Stimulated activated CD4-positive, alpha-beta T cell treated with anti-CD3 and anti-CD28 coated beads, Interleukin-2, amount 100 ng/mL, for 48 hours (primary cell): ENCODE measurements at regions not wholly inside any gene's neighbourhood (a gene's known extent, or its start where the extent isn't known, plus 50 kb on each side); places are given as distances from the start of the nearest gene placed in this dataset.

Experiments used
- DNase-seq, 2 donors: peaks; one replicate each; pipeline ENCODE4 v3.0.0-alpha.2; 2020

DNA sequence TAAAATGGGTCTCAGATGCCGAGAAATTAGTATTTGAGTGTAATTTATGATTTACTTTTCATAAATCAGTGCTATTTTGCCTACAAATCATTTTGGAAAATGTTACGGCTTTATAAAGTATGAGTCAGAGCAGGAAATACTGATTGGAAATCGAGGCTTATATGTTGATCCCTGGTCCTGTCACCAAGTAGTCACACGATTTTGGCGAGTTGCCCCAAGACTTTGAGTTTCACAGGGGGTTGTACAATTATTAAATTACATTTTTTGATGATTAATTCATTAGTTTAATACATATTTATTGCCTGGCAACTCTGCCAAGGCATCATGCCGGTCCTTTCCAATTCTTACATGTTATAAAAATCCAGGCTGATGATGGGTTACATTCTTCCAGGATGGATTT is 443.9 kb upstream of the KLF4 start:
- DNase-seq = no peak

GRCh38 chr9:107933097-107933496 is 443.5 kb upstream of the KLF4 start:
- no peak for DNase-seq

DNA sequence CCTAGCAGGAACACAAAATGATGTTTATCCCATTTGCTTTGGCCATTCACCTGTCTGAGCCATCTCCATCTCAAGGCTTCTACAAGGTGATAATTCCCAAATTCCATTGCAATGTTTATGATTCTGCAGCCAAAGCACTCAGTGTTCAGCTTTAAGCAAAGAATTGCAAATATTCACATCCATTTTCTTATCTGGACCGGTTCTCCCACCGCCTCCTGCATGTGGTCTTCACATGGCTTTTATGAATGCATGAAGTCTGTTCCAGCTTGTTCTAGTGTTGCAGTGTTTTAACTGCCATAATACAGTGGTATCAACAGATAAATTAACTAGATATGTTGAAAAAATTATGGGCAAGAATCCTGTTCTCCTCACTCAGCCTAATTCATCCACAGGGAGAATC is 443.0 kb upstream of the KLF4 start:
- DNase-seq = no peak

GRCh38 chr9:107932046-107932445 is 442.5 kb upstream of the KLF4 start:
- no peak for DNase-seq

DNA sequence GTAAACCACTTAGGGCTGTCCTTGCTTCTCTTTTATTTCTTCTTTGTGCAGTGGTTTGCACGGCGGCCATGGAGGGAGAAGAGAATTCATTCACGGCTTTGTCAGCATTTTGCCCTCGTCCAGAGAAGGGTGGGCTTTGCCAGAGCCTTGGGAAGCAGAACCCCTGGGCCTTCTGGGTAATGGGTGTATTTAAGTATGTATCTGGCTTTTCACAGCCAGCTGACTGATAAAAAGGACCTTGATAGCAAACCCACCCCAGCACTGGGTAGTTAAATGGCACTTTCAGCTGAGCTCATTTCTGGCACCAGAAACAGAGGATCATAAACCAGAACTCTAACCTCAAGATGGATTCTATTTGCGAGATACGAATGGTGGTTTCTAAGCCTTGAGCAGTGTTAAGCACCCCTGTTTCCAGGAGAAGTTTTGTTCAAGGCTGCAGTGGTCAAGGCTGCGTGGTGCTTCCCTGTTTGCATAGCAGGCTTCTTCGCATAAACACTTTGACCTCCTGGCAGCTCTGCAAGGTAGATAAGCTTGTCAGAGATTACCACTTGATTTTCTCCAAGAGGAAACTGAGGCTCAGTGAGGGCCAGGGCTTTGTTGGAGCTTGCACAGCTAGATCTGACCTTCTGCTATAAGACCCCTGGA is 441.6 kb upstream of the KLF4 start:
- no peak for DNase-seq

DNA sequence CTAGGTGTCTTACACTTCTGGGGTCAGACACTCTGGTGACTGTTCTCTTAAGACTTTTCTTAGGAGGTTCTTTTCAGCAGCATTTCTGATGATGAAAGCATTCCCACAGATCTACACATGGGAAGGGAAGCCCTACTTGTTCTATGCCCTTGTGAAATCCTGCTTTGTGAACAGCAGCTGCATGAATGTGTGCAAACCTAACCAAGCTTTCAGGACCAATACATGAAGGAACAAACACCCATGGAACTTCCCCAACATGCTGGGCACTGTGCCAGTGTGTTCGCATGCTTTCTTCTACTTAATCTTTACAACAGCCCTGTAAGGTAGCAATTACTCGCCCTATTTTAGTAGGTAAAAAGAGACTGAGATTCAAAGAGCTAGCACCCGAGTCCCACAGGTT is 439.9 kb upstream of the KLF4 start:
- DNase-seq = no peak

GRCh38 chr9:107928701-107929371 is 439.3 kb upstream of the KLF4 start:
- no peak for DNase-seq

DNA sequence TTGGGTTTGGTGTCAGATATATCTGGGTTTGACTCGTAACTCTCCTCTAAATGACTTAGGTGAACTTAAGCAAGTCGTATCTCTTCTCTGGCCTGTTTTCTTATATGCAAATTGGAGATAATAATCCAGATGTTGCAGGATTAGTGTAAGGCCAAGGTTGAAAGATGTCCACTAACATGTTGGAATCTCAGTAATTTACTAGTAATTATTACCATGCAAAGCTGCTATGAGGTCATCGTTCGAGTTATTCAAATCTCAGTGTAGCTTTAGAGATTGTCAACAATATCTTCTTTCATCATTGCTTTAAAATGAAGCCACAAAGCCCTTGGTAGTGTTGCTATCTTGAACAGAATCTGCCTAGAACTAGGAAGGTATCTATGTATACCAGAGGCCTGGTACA is 437.7 kb upstream of the KLF4 start:
- no peak for DNase-seq

DNA sequence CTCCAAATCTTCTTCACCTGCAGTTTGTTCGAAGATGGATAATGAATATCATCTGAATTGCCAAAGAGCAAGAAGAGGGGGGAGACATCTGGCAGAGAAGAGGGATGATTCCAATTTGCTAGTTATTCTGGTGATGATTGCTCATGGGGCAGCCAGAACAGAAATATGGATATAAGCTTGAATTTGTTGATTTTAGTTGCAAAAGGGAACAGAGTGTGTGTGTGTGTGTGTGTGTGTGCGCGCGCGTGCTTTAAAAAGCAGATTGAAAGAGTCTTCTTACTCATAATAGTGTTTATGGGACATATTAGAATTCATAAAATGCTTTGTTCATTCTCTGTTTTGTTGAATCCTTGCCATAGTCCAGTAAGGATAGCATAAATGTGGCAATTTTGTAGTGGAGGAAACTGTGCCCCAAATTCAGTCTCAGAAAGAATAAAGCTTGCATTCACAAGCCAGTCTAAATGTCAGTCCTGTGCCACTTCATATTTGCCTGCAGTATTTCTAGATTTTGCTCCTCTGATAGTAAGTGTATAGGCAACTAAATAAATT is 436.3 kb upstream of the KLF4 start:
- DNase-seq = no peak

GRCh38 chr9:107922260-107922659 is 432.7 kb upstream of the KLF4 start:
- no peak for DNase-seq

GRCh38 chr9:107919263-107919662 is 429.7 kb upstream of the KLF4 start:
- no peak for DNase-seq

GRCh38 chr9:107918749-107919148 is 429.2 kb upstream of the KLF4 start:
- DNase-seq = no peak

DNA sequence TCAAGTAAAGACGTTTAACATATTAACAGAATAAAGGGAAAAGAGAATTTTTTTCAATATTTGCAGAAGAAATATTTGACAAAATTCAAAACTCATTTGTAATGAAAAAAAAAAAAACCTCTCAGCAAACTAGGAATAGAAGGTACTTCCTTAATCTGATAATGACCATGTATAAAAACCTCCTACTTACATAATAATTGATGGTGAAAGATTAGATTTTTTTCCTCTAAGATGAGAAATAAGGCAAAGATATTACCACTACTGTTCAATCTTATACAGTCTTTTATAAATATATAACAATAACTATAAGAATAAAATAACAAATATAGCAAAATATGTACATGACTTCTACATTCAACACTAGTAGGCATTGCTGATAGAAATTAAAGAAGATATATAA is 424.6 kb upstream of the KLF4 start:
- no peak for DNase-seq

GRCh38 chr9:107907715-107908114 is 418.1 kb upstream of the KLF4 start:
- no peak for DNase-seq

DNA sequence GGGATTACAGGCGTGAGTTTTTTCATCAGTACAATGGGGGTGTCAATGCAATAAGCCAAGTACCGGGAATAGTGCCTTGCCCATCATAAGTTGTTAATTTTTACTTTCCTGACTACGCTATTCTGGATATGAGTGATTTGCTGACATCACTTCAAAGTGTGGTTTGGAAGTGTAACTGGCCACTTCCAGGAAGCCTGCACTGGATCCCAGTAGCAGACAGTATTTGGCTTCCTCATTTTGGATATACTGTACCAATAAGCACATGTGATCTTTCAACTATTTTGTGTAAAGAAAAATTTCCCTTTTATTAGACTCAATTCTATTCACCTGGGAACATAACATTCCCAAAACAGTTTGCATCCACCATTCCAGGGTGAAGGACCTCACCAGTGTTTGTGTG is 417.7 kb upstream of the KLF4 start:
- no peak for DNase-seq

DNA sequence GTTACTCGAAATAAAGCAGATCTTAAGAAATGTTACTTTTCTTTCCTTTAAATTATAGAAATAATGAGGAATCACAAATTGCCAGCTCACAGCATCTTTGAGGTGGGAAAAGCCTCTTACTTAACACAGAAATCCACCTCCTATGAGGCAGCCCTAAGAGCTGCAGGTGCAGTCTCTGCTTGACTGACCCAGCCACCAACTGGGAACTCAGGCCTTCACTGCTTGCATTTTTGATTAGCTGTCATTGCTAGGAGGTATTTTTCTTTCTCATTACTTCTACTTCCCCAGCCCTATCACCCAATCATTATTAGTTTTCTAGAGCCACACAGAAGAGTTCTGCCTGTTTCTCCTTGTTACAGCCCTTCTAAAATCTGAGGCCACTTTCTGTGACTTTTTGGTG is 416.5 kb upstream of the KLF4 start:
- DNase-seq = no peak

- DNase-seq = no peak
These were observed 415.9 kb upstream of the KLF4 start for GRCh38 chr9:107905308-107906020.

GRCh38 chr9:107899961-107900330 is 410.4 kb upstream of the KLF4 start:
- no peak for DNase-seq

DNA sequence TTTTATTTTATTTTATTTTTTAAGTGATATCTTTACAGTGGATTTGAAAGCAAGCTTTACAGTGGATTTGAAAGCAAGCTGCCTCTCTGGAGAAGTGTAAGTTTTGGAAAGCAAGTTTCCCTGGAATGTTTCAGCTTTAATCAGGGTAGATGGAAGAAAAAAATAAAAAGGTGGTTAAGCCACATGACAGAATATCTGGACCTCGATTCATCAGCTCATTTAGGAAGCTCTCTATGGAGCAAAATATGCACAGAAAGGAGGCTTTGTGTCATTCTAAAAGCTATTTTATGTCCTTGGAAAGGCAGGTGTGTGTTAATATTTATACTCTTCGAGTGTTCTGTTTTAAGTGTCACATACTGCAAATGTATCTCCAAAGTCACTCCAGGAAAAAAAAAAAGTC is 409.2 kb upstream of the KLF4 start:
- DNase-seq = no peak

- no peak for DNase-seq
These were observed 407.0 kb upstream of the KLF4 start for GRCh38 chr9:107896544-107896943.

DNA sequence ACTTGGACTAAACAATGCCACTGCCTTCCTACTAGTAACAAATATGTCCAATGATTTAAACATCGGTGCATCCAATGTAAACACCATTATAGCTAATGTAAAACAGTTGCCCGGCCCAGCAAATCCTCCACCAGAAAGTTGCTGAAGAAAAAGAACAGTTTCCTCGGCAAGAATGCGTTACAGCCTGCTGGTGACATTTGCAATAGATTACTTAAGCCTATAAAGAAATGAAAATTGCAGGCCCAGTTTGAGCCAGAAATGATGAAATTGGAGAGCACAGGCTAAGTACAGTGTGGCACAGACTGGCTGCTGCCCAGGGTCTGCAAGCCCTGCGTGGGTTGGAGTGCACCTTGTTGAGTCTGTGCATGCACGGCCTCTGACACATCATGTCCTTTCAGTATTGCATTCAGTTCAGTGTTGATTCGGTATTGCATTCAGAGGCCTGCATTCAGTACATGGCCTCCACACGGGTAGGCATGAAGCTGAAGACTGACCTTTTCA is 406.0 kb upstream of the KLF4 start:
- DNase-seq = no peak

GRCh38 chr9:107894572-107895261 is 405.1 kb upstream of the KLF4 start:
- no peak for DNase-seq

DNA sequence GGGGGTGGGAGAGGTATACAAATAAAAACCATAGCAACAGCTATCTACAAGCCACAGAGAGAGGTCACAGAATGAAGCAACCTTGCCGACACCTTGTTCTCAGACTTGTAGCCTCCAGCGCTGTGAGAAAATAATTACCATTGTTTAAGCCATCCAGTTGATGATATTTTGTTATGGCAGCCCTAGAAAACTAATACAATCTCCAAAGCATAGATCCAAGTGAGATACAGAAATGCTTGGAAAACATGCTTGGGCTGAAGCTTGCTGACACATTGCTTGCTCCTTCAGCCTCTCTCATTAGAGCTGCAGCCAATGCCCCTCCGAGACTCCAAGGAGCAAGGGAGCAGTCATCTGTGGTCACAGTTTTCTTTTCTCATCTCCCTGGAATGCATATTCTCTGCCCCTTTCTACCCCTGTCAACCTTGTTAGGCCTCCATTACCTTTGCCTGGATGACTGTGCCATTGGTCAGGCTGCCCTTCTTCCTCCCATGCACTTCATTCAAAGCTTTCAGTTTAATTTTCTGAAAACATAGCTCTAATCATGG is 401.4 kb upstream of the KLF4 start:
- DNase-seq = no peak
